ENCODE measurements at regions not wholly inside any gene's neighbourhood (a gene's known extent, or its start where the extent isn't known, plus 50 kb on each side); places are given as distances from the start of the nearest gene placed in this dataset.

- TF ChIP-seq FOXM1 (IDR thresholded peaks at IDR 0.05; ENCODE audit: borderline replicate concordance), result no peak
- TF ChIP-seq PKNOX1 (IDR thresholded peaks at IDR 0.05), result no peak
- TF ChIP-seq BHLHE40 (IDR thresholded peaks at IDR 0.05; ENCODE audit: borderline replicate concordance), result no peak
- no peak for TF ChIP-seq FOXK2 (IDR thresholded peaks at IDR 0.05)
- TF ChIP-seq L3MBTL2 (conservative IDR thresholded peaks at IDR 0.05), result no peak
These were observed 1023.4 kb upstream of the RBFOX1 start for GRCh38 chr16:6309271-6309670.
